Activated CD8-positive, alpha-beta memory T cell treated with anti-CD3 and anti-CD28 coated beads for 36 hours (primary cell): ENCODE measurements at regions not wholly inside any gene's neighbourhood (a gene's known extent, or its start where the extent isn't known, plus 50 kb on each side); places are given as distances from the start of the nearest gene placed in this dataset.
"Not testable (repeated sequence)": the region's sequence is repeated elsewhere in the genome, so short reads cannot be mapped to it uniquely, and the experiment has no call there.

Experiments
- CTCF ChIA-PET: fragments of 350-600 bp; sonication (Branson Sonifier 250); formaldehyde crosslinking; loops from one replicate; lab custom pipeline; 2021; ENCODE audit warnings: antibody characterized with exemption; lab: Charles Lee
- POLR2A ChIA-PET: fragments of 350-600 bp; sonication (Branson Sonifier 250); formaldehyde crosslinking; loops from one replicate; lab custom pipeline; 2021; ENCODE audit warnings: antibody characterized with exemption; lab: Charles Lee

DNA sequence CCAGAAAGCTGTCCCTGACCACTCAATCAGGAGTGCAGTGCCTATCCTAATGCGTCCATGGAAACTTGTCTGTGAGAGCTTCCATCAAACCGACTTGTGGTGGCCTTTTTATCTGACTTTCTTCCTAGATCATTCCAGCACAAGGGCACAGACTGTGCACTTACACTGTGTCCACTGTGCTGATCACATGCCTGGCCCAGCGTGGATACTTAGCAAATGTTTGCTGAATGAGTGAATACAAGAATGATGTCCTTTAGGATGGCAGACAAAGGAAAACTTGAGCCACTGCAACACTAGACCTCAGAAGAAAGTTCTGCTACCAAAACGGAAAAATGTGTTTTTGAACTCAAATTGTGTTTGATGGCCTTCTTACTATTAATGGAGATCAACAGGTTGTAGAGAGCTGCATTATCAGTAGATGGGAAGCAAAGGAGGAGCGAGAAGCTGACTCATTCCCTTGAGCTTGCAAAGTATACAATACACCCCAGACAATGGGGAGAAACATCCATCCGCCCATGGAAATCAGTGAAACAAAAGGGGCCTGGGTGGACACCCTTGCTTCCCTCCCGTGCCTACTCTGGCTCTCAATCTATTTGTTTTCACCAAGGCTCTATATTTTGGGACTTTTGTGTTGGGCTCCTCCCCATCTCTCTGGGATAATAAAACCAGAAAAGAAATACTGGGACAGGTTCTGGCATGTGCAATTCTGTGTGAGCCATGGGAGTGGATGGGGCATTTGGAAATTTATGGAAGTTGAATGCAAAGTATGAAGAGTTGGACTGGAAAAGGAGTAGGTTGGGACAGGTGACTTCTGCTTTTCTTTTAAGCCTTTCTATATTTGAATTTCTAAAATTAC lies 76.2 kb upstream of the ZFAND5 start:
- ChIA-PET CTCF (no interaction called here), POLR2A (no interaction called here)

GRCh38 chr9:72440378-72440777 lies 75.4 kb upstream of the ZFAND5 start:
- CTCF ChIA-PET: interaction anchor here (0.6 to 1.2 kb wide), 2 partner anchors 30 to 633 kb away, joined by 3 read pairs; no protein-coding TSS in a partner anchor
- POLR2A ChIA-PET: no interaction called here

DNA sequence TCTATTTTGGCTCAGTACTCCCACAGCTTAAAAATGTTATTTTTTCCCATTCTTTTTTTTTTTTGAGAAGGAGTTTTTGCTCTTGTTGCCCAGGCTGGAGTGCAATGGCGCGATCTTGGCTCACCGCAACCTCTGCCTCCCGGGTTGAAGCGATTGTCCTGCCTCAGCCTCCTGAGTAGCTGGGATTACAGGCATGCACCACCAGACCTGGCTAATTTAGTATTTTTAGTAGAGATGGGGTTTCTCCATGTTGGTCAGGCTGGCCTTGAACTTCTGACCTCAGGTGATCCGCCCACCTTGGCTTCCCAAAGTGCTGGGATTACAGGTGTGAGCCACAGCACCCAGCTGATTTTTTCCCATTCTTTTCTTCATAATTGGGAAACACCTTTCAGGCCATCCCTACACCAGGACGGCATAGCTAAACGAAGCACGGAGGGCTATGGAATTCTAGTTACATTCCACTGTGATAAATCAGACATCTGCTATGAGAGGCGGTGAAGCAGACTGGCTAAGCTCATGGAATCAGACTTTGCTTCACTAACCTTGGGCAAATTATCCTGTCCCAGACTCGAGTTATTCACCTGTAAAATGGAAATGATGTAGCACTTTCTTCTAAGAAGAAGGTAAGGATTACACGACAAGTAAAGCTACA lies 68.7 kb upstream of the ZFAND5 start:
- CTCF ChIA-PET: not testable (repeated sequence)
- POLR2A ChIA-PET: interaction anchor here (1.5 kb wide), 1 partner anchor 68 kb away, joined by 3 read pairs; no protein-coding TSS in a partner anchor

DNA sequence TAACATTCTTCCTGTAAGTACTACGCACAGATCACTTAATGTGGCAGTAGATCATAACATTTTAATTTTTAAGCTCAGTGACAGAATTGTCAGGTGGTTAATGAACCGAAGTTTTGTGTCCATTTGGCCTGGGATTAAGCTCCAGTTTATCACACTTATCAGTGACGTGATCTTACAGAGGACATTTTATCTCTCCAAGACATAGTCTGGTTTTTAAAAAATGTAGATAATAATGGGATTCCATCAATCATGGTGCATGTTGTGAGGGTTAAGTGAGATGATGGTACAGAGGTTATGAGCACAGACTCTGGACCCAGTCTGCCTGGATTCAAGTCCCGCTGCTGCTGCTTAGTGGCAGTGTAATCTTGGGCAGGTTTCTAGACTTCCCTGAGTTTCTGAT lies 66.0 kb upstream of the ZFAND5 start:
- POLR2A ChIA-PET: no interaction called here
- CTCF ChIA-PET: no interaction called here

GRCh38 chr9:72428329-72428728 lies 63.3 kb upstream of the ZFAND5 start:
- ChIA-PET CTCF (no interaction called here), POLR2A (no interaction called here)

DNA sequence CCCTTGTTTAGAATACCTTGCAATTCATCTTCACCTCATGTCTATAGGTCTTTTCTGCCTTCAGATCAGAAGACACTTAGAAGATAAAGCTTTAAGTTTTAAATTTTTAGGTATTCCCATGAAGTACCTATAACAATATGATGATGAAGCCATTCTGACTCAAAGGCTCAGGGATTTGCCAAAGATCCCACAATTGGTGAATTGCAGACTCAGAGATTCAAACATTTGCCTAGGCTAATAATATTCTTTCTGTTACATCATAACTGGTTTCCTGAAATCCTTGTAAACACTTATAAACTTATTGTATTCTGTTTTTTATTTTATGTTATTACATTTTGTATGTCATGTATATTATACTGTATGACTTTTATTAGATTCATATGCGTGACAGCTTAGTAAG lies 62.8 kb upstream of the ZFAND5 start:
- ChIA-PET POLR2A (no interaction called here), CTCF (no interaction called here)

DNA sequence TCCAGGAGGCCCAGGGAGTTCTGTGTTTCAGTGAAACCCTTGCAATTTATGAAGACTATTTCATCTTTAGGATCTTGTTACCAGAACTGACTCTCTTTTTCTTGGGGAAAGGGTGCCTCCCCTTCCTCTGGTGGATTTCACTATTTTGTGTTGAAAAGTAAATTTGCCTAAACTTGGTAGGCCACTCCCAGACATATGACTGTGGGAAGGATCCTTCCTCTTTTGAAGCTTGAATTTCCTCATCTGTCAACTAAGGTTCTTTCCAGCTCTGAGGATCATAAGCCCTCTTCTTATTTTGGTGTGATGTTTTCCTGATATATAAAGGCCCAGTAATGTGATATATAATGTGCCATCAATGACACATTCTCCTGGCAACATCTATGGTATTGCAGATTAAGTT lies 59.1 kb upstream of the ZFAND5 start:
- POLR2A ChIA-PET: no interaction called here

GRCh38 chr9:72422214-72422613 lies 57.2 kb upstream of the ZFAND5 start:
- POLR2A ChIA-PET: no interaction called here
- CTCF ChIA-PET: no interaction called here

More for the DNA sequence above, 59.1 kb upstream of the ZFAND5 start:
- CTCF ChIA-PET: no interaction called here

DNA sequence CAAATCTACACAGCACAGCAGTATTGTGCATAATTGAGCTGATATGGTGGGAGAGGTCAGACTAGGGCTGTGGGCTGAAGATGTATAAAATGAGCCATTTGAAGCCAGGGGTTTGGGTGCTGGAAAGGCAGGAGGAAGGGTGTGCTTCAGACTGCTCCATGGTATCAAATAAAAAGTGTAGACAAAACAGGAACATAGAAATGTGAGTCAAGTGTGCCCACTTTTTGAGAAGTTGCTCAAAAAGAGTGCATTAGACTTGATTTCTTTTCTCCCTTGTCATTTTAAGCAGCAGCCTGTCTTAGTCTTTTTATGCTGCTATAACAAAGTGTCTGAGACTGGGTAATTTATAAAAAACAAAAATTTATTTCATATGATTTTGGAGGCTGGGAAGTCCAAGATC lies 55.8 kb upstream of the ZFAND5 start:
- ChIA-PET CTCF (no interaction called here), POLR2A (interaction anchor here (0.6 kb wide), 1 partner anchor 139 kb away, joined by 3 read pairs; no protein-coding TSS in a partner anchor)

DNA sequence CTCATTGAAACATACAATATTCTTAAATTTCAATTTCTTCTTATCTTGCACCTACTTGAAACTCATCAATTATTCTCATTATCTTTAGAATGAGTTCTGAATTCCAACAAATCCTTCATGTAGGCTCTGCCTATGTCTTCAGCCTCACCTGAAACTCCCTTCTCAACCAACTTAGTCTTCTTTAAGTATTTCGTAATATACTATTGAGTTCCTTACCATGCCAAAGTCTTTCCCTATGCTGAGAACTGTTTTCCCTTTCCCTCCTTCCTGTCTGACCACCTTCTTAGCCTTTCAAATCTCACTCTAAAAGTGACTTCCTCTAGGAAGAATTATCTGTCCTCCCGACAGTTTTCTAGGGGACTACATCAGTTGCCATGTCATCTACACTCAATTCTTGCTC lies 50.9 kb upstream of the ZFAND5 start:
- ChIA-PET CTCF (no interaction called here), POLR2A (no interaction called here)

DNA sequence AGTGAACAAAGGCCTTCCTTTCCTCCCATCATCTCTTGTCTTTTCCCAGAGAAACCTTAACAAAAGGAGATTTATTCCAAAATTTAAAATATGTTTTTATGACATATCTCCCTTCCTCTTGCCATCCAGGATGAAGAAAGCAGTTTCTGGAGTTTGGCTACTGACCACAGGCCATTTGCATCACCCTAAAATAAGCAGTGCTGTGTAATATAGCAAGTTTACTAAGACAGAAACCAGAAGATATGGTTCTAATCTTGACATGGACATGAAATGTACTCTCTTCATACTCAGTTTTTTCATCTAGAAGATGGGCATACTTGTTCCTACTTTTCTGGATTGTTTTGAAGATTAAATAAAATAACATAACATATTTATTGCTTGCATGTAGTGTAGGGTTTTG lies 50.2 kb upstream of the ZFAND5 start:
- CTCF ChIA-PET: no interaction called here
- POLR2A ChIA-PET: no interaction called here
